HG02943 (cell line): ENCODE measurements at regions not wholly inside any gene's neighbourhood (a gene's known extent, or its start where the extent isn't known, plus 50 kb on each side); places are given as distances from the start of the nearest gene placed in this dataset.

Experiments
- ATAC-seq: cut with Tn5 transposase; IDR thresholded peaks from one replicate; pipeline ENCODE4 v1.9.1; 2021; ENCODE audit warnings: mild to moderate bottlenecking, low read depth, moderate library complexity; ENCODE audit not compliant: unreplicated experiment

DNA sequence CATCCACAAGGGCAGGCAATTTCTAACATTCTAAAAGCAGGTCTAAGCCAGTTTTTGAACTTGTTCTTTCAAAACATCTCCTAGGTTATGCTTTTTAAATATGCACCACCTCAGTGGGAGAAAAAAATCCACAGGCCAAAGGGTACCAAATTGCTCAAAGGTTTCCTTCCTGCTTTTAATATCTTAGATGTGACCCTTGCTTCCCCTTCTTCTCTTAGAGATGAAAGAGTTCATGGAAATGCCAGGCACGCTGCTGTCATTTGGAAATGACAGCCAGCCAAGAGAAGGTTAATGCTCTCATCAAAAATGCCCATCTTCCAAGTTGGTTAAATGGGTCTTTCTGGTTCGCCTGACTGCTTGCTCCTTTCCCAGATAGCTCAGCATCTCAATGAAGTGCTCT, 497.1 kb downstream of the CD83 start:
- ATAC-seq, result no peak

DNA sequence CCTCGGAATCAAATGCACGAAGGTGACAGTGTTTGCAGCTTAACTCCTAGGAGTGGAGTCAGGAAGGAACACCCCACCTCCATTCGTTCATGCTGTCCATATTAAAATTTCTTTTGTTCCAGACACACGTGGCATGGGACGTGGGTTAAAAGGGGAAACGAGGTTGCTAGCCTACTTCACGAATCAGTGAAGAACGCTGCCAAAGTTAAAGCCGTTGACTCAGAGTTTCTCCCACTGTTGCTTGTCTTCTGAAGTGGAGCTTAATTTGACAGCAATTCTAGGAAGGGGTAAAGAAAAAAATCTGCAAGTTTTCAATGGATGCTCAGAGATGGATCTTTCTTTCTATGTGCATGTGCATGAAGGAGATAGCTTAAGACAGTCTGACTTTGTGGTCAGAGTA, 499.1 kb downstream of the CD83 start:
- ATAC-seq, result no peak

DNA sequence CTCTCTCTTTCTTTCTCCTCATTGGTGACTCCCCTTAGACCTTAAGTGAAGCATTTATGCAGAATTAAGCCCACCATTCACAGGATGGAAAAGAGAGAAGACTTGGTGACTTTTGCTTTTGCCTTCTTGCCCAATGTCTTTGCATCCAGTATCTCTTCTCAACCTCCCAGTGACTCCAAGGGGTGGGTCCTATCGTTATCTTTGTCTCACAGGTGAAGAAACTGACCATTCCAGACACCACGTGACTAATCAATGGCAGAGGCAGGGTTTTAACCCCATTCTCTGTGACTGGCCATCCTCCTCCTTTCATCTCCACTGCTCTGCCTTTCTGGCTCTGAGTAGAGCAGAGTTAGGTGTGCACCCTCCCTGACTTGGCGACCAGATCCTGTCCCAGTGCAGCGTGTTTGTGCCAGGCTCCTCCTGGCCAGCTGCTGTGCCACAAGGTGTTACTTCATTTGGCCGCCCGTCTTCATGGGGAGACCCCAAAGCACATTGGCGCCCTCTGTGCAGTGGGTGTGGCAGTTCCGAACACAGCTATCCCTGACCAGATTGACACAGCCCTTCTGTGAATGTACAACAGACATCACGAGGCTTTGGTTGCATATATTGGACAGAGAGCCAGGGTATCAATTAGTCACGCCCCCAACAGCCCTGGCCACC, 501.3 kb downstream of the CD83 start:
- ATAC-seq, result no peak

DNA sequence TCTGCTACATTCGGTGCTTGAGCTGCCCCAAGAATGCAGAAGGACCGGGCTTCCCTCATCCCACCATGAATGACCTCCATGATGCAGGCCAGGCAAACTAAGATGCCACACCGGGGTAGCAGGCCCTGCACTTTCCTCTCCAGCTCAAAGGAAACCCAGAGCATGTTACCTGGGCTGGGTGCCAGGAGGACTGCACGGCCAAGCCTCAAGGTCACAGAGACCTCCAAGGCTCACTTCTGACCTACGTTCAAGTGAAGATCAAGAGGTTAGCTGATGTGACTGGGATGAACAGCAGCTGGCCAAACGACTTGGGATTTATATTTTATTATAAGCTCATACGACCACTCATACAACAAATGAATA, 501.8 kb downstream of the CD83 start:
- no peak for ATAC-seq

DNA sequence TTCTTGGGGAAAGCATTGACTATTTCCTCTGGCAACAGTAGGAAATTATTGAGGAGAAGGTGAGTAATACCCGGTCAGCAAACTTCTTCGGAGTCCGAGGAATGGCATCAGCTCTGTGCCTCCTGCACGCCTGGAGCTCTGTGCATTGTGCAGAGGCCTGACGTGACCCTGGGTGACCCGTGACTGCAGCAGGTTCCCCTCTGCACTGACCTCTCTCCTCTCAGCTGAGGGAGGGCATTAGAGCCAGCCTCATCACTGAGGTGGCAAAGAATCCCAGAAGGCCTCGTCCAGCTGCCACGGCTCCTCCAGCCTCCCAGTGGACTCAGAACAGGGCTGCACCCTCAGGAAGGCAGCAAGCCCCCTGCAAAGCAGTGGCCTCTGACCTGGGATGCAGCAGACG, 502.9 kb downstream of the CD83 start:
- no peak for ATAC-seq

DNA sequence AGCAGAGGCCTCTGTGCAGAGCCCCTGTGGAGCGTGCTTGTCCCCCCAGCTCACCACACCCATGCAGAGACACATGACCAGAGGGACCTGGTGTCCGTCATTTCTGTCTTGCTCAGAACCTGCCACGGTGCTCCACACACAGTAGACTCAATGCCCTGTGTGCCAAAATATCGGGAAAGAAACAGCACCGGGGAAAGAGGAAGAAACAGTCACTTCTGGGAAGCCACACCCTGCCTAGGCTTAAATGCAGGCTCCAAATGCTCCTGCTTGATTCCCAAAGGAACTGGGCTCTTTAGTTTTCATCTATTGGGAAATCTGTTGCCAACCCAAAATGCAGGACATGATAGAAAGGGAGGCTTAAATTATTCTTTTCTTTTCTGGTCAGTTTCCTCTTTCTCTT, 503.9 kb downstream of the CD83 start:
- no peak for ATAC-seq

DNA sequence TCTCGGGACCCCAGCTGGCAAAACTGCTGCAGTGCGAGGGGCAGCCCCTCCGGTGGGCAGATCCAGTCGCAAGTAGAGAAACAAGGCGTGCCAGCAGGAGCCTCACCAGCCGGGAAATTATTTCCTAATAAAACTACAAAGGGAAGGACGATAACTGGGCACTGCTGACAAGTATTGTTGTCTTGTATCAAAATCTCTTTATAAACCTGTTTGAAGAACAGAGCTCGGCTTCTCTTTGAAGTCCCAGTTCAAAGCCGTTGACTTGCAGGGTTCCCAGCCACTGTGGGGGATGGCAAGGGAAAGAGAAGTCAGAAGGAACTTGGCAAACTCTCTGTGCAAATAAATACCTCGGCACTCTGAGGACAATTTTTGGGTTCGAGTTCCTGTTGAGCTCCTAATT, 504.5 kb downstream of the CD83 start:
- ATAC-seq, result no peak

DNA sequence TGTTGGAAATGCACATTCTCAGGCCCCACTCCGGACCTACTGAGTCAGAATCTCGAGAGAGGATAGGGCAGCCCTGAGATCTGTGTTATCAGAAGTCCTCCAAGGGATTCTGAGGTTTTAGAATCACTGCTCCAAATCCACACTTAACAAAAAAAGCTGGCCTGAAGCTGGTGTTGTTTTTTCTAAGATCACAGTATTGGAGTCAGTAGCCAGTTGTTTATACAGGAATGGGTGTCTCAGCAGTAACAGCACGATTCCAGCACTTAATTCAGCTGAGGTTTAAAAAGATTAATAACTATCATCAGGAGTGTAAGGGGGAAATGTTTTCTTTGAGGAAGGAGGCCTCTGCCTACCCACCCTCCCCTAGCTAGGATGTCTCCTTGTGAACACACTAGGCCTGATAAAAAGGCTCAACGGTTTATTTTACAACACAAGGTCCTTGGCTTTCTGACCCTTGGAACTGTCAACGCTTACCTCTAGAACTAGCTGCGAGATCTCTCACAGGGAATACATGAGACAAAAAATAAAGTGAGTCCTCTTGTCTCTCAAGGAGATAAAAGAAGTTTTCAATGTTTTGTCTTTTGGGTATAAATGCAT, 505.4 kb downstream of the CD83 start:
- ATAC-seq, result no peak

DNA sequence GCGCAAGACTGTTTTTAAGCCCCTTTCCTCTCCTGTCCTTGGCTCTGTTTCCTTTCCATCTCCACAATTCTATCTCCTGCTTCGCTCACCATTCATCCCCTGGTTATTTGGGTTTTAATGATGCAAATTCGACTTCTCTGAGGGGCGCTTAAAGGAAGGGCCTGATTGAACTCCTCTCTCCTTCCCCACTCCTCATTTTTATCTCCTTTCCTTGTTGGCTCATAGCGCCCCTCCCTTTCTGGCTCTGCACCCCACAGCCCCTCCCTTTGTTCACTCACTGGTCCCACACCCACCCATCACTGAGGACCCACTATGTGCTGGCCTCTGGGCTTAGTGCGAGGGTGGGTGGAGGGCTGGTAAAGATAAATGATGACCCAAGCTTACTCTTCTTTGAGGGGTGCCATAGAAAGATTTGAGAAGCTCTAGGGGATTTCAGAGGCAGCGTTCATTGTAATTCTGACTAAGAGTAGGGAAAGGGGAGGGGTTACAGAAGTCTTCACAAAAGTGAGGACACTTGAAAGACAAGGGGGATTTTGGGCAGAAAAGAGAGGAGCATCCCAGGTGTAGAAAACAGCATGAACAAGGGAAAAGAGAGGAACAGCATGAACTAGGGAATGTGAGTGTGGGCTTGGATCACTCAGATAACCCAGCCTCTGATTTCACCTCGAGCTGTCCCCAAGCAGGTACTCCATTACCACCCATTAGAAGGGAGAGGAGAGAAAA, 507.8 kb downstream of the CD83 start:
- ATAC-seq, result no peak

DNA sequence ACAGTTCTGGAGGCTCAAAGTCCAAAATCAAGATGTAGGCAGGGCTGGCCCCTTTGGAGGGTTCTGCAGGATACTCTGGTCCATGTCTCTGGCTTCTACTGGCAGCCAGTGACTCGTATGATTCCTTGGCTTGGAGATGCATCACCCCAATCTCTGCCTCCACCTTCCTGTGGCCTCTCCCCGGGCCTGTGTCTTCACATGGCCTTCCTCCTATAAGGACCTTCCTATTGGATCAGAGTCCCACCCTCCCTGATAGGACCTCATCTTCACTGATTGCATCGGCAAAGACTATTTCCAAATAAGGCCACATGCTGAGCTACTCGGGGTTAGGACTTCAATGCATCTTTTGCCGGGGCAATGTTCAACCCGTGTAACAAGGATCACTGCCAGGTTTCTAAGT, 509.0 kb downstream of the CD83 start:
- ATAC-seq, result no peak

DNA sequence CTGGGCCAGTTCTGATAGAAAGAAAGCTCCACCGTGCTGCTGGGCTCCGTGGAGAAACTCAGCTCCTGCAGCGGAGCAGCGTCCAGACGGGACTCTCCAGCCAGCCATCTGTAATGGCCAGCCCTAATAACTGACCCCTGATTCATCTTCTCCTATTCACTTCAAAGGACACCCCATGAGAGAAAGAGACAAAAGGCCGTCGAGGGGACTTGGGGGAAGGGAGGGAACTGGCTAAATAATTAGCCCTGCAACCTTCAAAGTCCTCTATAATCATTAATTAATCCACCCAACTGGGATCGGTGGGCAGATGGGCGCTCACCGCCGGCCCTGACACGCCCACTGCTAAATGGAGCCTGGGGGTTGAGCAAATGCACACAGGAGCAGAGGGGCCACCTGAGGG, 512.4 kb downstream of the CD83 start:
- ATAC-seq, result no peak

DNA sequence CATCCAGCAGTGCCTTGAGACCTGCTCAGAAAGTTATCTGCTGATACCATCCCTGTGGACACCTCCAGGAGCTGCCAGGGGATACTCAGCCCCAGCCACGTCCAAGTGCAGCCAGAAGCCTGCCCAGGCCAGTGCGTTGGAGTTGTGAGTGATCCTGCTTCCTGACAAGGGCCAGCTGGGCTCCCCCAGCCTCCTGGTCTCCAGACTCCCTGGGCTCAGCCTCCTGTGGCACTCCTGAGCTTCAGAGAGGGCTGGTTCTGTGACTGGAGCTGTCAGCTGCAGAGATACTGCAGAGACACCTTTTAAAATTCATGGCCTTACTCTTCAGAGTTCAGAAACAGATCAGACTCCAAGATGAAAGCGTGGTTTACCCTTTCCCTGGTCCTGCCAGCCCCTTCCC, 515.9 kb downstream of the CD83 start:
- ATAC-seq, result no peak

DNA sequence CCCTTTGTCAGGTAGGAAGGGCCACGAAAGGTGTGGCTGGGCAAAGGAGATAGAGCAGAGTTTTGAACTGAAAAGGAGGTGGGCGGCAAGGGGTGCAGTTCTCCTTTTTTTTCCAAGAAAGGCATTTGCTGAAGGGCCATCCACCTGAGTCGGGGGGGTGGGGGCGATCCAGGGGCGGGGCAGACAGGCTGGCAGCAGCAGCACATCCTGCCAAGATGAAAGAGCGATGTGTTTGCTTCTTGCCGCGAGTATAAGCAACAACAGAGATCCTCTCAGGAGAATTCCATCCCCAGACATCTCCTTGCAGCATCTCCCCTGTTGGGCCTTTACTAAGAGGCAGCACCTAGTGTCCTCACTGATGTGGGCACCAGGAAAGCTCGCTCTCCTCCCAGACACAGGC, 516.5 kb downstream of the CD83 start:
- ATAC-seq, result no peak

DNA sequence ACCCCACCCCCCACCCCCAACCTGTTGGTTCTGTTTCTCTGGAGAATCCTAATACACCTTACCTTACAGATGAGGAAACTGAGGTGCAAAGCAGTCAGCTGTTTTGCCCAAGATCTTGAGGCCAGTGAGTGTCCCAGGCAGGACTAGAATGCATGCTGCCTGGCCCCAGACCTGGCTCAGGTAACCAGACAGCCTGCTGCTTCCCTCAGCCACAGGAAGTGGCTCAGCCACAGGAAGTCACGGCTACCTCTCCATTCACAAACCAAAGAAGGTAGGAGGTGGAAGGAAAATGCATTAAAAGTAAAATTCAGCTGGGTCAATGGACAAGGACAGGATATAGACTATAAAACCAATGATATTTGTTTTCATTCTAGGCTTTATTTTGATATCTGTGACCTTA, 517.6 kb downstream of the CD83 start:
- ATAC-seq, result no peak

DNA sequence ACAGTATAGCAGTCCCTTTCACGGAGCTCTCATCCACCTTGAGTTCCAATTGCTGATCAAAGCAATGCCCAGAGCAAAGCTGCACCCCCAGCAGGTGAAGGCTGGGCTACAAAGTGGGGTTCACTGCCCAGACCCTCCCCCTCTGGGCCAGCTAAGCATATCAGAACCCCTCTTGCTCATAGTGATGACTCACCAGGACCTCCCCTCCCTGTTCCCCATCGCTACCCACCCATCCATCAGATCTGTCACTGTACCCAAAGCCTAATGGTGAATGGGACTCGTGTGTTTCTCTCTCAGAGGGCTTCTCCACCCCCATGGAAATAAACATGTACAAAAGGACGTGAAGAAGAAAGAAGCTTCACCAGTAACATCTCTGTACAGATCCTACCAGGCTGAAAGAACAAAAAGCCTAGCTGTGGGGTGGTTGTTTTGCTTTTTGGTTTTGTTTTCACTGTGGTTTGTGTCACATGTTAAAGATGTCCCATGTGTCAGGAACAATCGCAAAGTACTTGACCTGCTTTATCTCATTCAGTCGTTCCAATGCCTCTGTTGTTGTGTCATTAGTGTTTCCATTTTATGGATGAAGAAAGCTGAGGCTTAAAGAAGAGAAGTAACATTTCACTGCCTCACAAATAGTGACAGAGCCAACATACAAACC, 518.5 kb downstream of the CD83 start:
- no peak for ATAC-seq

DNA sequence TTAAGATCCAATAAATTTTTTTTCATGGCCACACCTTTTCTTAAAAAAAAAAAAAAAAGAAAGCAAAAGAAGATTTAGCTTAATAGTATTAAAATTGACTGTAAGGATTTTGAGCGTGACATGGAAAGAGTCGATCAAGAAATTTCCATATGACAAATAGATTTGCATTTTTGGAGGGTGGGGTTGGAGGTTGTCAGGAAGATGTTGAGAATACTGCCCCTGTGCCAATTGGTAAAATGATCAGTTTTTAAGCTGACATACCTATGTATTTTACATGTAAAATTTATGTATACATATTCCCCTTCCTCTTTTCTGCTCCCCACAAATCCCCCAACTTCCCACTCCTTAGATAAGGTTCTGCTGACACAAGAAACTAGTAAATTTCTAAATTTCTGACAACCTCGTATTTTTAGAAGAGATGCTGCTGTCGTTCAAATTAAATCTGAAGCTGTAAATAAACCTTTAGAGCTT, 520.9 kb downstream of the CD83 start:
- no peak for ATAC-seq

DNA sequence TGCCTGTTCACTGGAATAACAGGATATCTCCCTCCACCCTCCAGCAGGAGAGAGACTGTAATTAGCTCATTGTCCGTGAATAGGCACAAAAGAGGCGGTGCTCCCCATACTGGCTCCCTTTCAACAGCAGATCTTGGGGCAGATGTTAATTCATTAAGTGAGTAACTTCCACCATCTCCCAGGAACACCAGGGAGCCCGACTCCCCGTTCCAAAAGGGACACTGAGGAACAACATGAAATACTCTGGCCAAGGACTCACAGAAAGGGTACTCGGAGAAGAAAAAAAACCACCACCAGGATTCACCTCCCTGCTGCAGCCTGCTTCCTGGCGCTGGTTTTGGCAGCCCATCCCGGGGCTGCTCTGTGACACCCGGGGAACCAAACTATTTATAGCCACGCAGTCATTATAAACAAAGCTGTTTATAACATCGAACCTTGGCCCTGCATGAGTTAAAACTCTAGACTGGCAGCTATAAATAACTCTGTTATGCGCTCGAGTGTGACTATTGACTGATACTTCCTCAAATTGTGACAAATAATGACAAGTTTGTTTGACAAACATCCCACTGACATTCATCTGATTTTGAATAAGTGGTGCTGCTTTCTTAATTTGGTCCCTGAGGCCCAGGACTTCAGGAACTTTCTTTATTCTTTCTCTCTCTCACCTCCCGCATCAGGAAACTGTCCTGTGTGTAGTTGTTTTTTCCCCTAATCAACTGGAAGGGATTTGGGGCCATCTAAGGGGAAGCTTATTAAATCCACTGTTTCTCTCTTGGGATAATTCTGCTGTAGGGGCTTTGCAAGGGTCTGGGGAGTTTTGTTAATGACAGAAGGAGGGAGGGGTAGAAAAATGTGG, 521.6 kb downstream of the CD83 start:
- ATAC-seq, result no peak

DNA sequence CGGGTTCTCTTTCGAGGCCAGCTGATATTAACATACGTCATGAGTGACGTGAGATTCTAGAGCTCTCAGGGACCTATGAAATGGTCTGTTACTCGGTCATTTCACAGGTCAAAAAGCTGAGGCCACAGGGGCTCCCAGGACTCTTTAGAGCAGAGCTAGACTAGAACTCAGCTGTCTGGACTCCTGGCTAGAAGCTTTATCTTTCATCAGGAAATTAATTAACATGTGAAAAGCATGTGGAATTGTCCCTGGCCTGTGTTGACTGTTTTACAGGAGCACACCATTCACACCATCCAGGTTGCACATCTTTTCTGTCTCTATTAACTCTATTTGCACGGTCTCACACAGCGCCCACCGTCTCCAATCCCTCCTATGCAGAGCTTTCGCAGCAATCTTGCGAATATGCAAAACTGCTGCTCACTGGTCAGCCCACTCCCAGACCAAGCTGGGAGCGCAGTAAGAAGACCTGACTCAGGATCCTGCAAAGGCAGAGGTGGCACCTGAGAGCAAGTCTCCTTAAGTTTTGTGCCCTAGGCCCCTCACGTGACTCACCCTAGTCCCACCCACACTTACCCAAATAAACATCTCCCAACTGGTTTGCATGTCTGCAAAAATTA, 522.5 kb downstream of the CD83 start:
- ATAC-seq, result no peak

DNA sequence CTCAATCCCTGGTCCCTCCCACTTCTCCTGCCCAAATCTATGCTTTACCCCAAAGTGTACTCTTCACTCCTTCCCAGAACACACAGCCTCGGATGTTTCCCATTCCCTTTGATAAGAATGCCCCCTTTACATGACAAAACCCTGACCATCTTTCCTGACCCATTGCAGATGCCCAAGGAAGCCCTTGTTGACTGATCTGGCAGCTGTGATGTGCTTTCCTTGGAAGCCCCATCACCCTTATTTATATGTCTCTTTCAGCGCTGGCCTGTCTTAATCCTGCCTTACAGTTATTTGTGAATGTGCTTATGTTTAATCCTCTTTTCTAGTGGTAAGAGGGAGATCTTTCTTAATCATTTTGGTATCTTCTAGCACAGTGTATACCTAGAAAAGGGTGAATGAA, 523.1 kb downstream of the CD83 start:
- no peak for ATAC-seq

DNA sequence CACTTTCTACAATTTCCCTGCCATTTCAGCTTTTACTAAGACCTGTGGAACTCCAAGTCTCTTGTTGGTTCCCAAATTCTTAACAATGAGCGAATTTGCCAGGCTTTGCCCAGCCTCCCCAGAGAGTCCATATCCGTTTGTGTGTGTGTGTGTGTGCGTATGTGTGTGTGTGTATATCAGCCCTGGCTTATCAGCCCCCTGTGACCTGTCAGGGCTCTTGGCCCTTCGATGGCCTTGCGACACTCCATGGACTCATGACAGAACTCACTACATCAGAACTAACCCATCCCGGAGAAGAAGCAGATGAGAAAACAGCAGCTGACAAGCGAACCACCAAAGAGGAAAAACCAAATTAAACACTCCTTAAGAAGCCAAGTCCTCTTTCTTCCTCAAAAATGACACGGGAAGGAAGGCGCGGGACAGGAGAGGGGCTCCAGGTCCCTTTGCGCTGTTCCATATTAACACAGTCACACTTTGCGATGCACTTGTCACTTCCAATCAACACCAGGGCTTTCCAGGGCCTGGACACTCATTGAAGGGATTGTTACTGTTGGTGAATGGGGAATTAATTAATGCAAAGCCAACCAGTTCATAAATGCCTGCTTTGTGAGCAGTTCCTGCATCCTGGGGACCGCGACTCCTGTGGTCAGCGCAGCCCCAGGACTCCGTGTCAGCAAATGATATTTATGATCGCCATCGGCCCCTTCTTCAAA, 524.0 kb downstream of the CD83 start:
- ATAC-seq, result no peak
